ENCODE measurements at regions not wholly inside any gene's neighbourhood (a gene's known extent, or its start where the extent isn't known, plus 50 kb on each side); places are given as distances from the start of the nearest gene placed in this dataset.

DNA sequence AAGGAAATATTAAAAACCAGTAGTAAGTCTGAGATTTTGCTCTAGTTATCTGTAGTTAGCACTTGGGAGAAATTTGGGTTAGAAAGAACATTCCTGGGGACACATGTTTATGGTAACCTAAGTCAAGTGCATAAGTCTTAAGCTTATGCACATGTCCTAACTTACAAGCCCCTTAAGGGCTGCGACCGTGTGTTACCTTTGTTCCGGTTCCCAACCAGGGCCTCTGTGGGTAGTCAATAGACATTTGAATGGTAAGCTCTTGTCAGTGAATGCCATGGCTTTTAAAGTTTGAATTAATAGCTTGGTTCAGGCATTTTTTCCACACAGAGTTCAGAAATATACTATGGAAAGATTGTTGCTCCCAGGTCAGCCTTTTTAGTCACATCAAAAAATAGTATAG, 64.7 kb upstream of the CWC22 start:
- no peak overlapping the region for H3K27ac ChIP-seq
- H3K4me3 ChIP-seq: no peak overlapping the region
- intact Hi-C loops (cut with DNase I; ENCODE audit: low total_unique reads): no loop called here
- no peak for TF ChIP-seq POLR2A (IDR thresholded peaks at IDR 0.05)
- TF ChIP-seq, protein P1, sequence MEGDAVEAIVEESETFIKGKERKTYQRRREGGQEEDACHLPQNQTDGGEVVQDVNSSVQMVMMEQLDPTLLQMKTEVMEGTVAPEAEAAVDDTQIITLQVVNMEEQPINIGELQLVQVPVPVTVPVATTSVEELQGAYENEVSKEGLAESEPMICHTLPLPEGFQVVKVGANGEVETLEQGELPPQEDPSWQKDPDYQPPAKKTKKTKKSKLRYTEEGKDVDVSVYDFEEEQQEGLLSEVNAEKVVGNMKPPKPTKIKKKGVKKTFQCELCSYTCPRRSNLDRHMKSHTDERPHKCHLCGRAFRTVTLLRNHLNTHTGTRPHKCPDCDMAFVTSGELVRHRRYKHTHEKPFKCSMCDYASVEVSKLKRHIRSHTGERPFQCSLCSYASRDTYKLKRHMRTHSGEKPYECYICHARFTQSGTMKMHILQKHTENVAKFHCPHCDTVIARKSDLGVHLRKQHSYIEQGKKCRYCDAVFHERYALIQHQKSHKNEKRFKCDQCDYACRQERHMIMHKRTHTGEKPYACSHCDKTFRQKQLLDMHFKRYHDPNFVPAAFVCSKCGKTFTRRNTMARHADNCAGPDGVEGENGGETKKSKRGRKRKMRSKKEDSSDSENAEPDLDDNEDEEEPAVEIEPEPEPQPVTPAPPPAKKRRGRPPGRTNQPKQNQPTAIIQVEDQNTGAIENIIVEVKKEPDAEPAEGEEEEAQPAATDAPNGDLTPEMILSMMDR (IDR thresholded peaks at IDR 0.05): no peak
- TF ChIP-seq EP300 (IDR thresholded peaks at IDR 0.05): no peak
- no peak for TF ChIP-seq POLR2AphosphoS5 (IDR thresholded peaks at IDR 0.05)
- no peaks in the 10 kb centered on the region for H3K36me3 ChIP-seq
- H3K4me1 ChIP-seq: no peaks in the 10 kb centered on the region
- H3K27me3 ChIP-seq: no peaks in the 10 kb centered on the region
- peaks cover 0 to 8% (median 3%) of the 10 kb centered on the region in 4 donors for H3K9me3 ChIP-seq
- DNase-seq: no peak
- WGBS, 5 donors: 61 to 71% (median 70%) methylated on average over 3 of the region's 3 CpGs

DNA sequence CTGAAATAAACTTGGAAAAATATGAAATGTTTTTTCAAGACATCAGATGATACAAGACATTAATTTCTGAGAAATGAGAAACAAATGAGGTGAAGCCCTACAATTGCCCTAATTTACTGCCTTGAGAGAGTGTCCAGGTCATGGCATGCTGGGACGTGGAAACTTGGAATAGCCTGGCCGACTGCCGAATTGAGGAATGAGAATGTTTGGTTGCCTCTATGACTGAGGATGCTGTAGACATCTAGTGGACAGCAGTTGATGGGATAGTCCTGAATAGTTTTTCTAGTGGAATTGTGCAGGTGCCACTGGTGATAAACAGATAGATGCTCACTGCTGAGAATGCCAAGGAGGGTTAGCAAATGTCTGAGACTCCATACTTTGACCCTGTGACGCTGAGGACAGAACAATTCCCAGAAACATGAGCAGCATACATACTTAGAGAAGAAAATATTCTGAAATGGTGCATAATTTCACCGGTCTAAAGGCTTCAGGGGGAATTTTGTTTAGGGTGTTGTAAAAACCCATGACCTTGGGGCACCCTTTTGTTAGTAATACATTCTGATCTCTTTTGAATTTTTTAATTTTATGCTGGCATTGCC, 56.5 kb upstream of the CWC22 start:
- no peak overlapping the region for H3K4me3 ChIP-seq
- no peaks in the 10 kb centered on the region for H3K9me3 ChIP-seq
- H3K27ac ChIP-seq: no peak overlapping the region
- H3K27me3 ChIP-seq: no peaks in the 10 kb centered on the region
- DNase-seq: no peak
- no peaks in the 10 kb centered on the region for H3K36me3 ChIP-seq
- no peak for TF ChIP-seq POLR2AphosphoS5 (IDR thresholded peaks at IDR 0.05)
- no peak for TF ChIP-seq POLR2A (IDR thresholded peaks at IDR 0.05)
- TF ChIP-seq EP300 (IDR thresholded peaks at IDR 0.05): no peak
- TF ChIP-seq, protein P1 (IDR thresholded peaks at IDR 0.05): no peak
- H3K4me1 ChIP-seq: no peaks in the 10 kb centered on the region
- WGBS, 5 donors: 77 to 86% (median 84%) methylated on average over 5 of the region's 5 CpGs
- intact Hi-C loops (cut with DNase I; ENCODE audit: low total_unique reads): no loop called here

DNA sequence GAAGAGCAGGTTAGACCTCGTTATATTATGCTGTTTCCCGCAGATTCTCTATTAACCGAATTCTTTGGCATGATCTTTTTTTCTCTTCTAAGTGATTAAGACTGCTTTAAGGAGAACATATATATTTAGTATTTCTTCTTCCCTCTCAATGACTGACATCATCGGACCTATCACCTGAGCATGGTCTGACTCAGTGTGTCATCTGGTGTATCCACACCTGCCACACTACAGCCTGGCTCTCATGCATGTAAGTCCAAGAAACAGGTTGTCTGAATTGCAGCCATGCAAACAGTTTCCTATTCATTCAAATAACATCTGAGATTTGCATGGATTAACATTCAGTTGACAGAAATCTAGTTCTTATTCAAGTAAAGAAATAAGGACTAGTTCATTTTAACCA, 55.1 kb upstream of the CWC22 start:
- no peaks in the 10 kb centered on the region for H3K36me3 ChIP-seq
- TF ChIP-seq POLR2A (IDR thresholded peaks at IDR 0.05): no peak
- TF ChIP-seq, protein P1 (IDR thresholded peaks at IDR 0.05): no peak
- no peak for TF ChIP-seq POLR2AphosphoS5 (IDR thresholded peaks at IDR 0.05)
- no peak for TF ChIP-seq EP300 (IDR thresholded peaks at IDR 0.05)
- H3K9me3 ChIP-seq: no peaks in the 10 kb centered on the region
- no peaks in the 10 kb centered on the region for H3K4me1 ChIP-seq
- no peaks in the 10 kb centered on the region for H3K27me3 ChIP-seq
- no peak overlapping the region for H3K27ac ChIP-seq
- no peak for DNase-seq
- intact Hi-C loops (cut with DNase I; ENCODE audit: low total_unique reads): no loop called here
- 88 to 93% (median 90%) methylated on average over 4 of the region's 4 CpGs for WGBS, 5 donors
- no peak overlapping the region for H3K4me3 ChIP-seq

DNA sequence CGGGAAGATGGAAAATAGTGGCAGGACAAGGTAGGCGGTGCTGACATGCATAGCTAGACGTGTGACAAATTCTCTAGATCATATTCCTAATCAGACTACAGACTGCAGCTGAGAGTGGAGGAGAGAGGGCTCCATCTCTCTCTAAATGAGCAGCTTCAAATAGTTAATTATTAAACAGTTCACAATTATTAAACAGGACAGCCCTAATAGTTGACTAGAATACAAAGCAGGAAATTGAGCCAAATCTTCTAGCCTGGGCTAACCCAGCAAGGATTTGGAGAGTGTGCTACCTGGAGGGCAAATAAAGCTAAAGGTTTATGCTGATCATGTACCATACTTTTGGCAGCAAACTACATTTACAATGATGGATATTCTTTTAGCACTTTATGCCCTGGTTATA, 54.4 kb upstream of the CWC22 start:
- no peaks in the 10 kb centered on the region for H3K9me3 ChIP-seq
- no peaks in the 10 kb centered on the region for H3K27me3 ChIP-seq
- no peaks in the 10 kb centered on the region for H3K36me3 ChIP-seq
- no peak for DNase-seq
- H3K4me1 ChIP-seq: no peaks in the 10 kb centered on the region
- intact Hi-C loops (cut with DNase I; ENCODE audit: low total_unique reads): no loop called here
- TF ChIP-seq EP300 (IDR thresholded peaks at IDR 0.05) (no peak), POLR2A (IDR thresholded peaks at IDR 0.05) (no peak), POLR2AphosphoS5 (IDR thresholded peaks at IDR 0.05) (no peak)
- TF ChIP-seq, protein P1 (IDR thresholded peaks at IDR 0.05): no peak
- H3K27ac ChIP-seq: no peak overlapping the region
- no peak overlapping the region for H3K4me3 ChIP-seq
- 79 to 89% (median 85%) methylated on average over 3 of the region's 3 CpGs for whole genome bisulfite sequencing, 5 donors
